Thoracic aorta (tissue), 2 donors: ENCODE measurements at regions not wholly inside any gene's neighbourhood (a gene's known extent, or its start where the extent isn't known, plus 50 kb on each side); places are given as distances from the start of the nearest gene placed in this dataset.

Source experiments
- ATAC-seq: fragments of 150-250 bp; one replicate; pipeline ENCODE4 v1.8.0; 2017; ENCODE audit warnings: low read depth; ENCODE audit not compliant: insufficient number of reproducible peaks, low FRiP score
- DNase-seq: peaks from one replicate; pipeline ENCODE4 v3.0.0-alpha.2; 2020; ENCODE audit warnings: low spot score
- H3K27ac ChIP-seq, 2 donors: fragments of 200-600 bp; sonication (generic); 1 replicate in 1 of 2; 2 replicates in 1 of 2; pipeline ENCODE4 v1.5.1; 2016; ENCODE audit warnings: mild to moderate bottlenecking in 2 of 2, moderate library complexity in 2 of 2
- H3K27me3 ChIP-seq: fragments of 200-600 bp; sonication (generic); replicated peaks from 2 replicates; pipeline ENCODE4 v1.6.0; 2016; ENCODE audit warnings: mild to moderate bottlenecking; ENCODE audit not compliant: insufficient read depth
- H3K36me3 ChIP-seq: fragments of 200-600 bp; sonication (generic); one replicate; pipeline ENCODE4 v1.5.1; 2016
- H3K4me1 ChIP-seq, 2 donors: fragments of 200-600 bp; sonication (generic); 1 replicate in 1 of 2; 2 replicates in 1 of 2; pipeline versions ENCODE4 v1.5.1 to v1.6.0; 2016; ENCODE audit warnings: low read depth in 2 of 2, mild to moderate bottlenecking in 1 of 2; ENCODE audit not compliant: control insufficient read depth in 1 of 2
- H3K4me3 ChIP-seq: fragments of 200-600 bp; sonication (generic); 2 replicates; pipeline ENCODE4 v1.5.1; 2016; ENCODE audit warnings: mild to moderate bottlenecking
- H3K9me3 ChIP-seq: fragments of 200-600 bp; sonication (generic); 2 replicates; pipeline ENCODE4 v1.5.1; 2016
- CTCF ChIP-seq: fragments of 200-600 bp; sonication (generic); IDR thresholded peaks from one replicate; pipeline ENCODE4 v1.5.1; 2019; ENCODE audit warnings: antibody characterized with exemption

- Histone ChIP-seq H3K9me3 (no peaks in the 10 kb centered on the region), H3K4me1 (peaks cover 0 to 24% of the 10 kb centered on the region in 2 donors), H3K4me3 (no peak overlapping the region), H3K27ac (no peak overlapping the region), H3K36me3 (no peaks in the 10 kb centered on the region), H3K27me3 (no peaks in the 10 kb centered on the region)
- DNase-seq (no peak), ATAC-seq (no peak)
- no peak for TF ChIP-seq CTCF
Observed at GRCh38 chr2:24432735-24433134, 58.3 kb upstream of the NCOA1 start.

- Histone ChIP-seq H3K27me3 (no peaks in the 10 kb centered on the region), H3K9me3 (no peaks in the 10 kb centered on the region), H3K27ac (no peak overlapping the region), H3K36me3 (no peaks in the 10 kb centered on the region), H3K4me1 (peaks cover 0 to 24% of the 10 kb centered on the region in 2 donors), H3K4me3 (no peak overlapping the region)
- ATAC-seq (no peak), DNase-seq (no peak)
- TF ChIP-seq CTCF, result no peak
Observed at GRCh38 chr2:24432121-24432520, 58.9 kb upstream of the NCOA1 start.

GRCh38 chr2:24429197-24430074 is 61.6 kb upstream of the NCOA1 start:
- no peak for TF ChIP-seq CTCF
- no peak for DNase-seq
- Histone ChIP-seq H3K36me3 (no peaks in the 10 kb centered on the region), H3K4me1 (peaks cover 3 to 10% of the 10 kb centered on the region in 2 donors), H3K4me3 (no peak overlapping the region), H3K9me3 (no peaks in the 10 kb centered on the region), H3K27ac (no peak overlapping the region), H3K27me3 (no peaks in the 10 kb centered on the region)
- no peak for ATAC-seq

GRCh38 chr2:24424387-24424786 is 64.1 kb upstream of the ITSN2 start:
- Histone ChIP-seq H3K27ac (no peak overlapping the region), H3K4me1 (peaks cover 3 to 5% of the 10 kb centered on the region in 2 donors), H3K9me3 (no peaks in the 10 kb centered on the region), H3K27me3 (no peaks in the 10 kb centered on the region), H3K36me3 (no peaks in the 10 kb centered on the region), H3K4me3 (no peak overlapping the region)
- DNase-seq (no peak), ATAC-seq (no peak)
- TF ChIP-seq CTCF, result no peak

GRCh38 chr2:24423095-24423494 is 62.8 kb upstream of the ITSN2 start:
- Histone ChIP-seq H3K4me1 (peaks cover 0 to 3% of the 10 kb centered on the region in 2 donors), H3K4me3 (no peak overlapping the region), H3K9me3 (no peaks in the 10 kb centered on the region), H3K27me3 (no peaks in the 10 kb centered on the region), H3K27ac (no peak overlapping the region), H3K36me3 (no peaks in the 10 kb centered on the region)
- ATAC-seq, result no peak
- no peak for TF ChIP-seq CTCF
- no peak for DNase-seq
